GM12878 (cell line): ENCODE measurements at regions not wholly inside any gene's neighbourhood (a gene's known extent, or its start where the extent isn't known, plus 50 kb on each side); places are given as distances from the start of the nearest gene placed in this dataset.

Source experiments
- ATAC-seq: fragments of 200-7000 bp; cut with Tn5 transposase; 3 replicates; pipeline ENCODE4 v1.9.1; 2020; ENCODE audit warnings: mild to moderate bottlenecking, moderate library complexity
- BruUV-seq: library from RNA; stranded (reverse); fragments of 400-500 nt; replicated peaks from 2 replicates; lab custom pipeline; 2021; lab: Mats Ljungman, UMichigan
- CTCF ChIA-PET: fragments of 300-600 bp; sonication (Branson Sonifier 250); formaldehyde crosslinking; extraction: SDS; loops from one replicate; lab custom pipeline; 2021; ENCODE audit warnings: inconsistent platforms; lab: Yijun Ruan, JAX
- POLR2A ChIA-PET: fragments of 350-600 bp; formaldehyde crosslinking; extraction: SDS; loops from one replicate; lab custom pipeline; 2021; ENCODE audit warnings: inconsistent platforms; lab: Charles Lee
- RAD21 ChIA-PET: fragments of 300-600 bp; sonication (Branson Sonifier 250); formaldehyde crosslinking; loops from one replicate; lab custom pipeline; 2023; ENCODE audit warnings: antibody characterized with exemption; ENCODE audit not compliant: unreplicated experiment; lab: Charles Lee
- SMC1A ChIA-PET: fragments of 300-600 bp; sonication (Branson Sonifier 250); formaldehyde crosslinking; loops from one replicate; lab custom pipeline; 2023; ENCODE audit not compliant: unreplicated experiment, uncharacterized antibody; lab: Charles Lee
- DNase-seq: peaks from one replicate; pipeline ENCODE4 v3.0.0-alpha.2; 2011; ENCODE audit warnings: low read depth, low spot score
- FAIRE-seq: peaks from 3 replicates; lab custom pipeline; 2011; peaks lifted over from hg19 to GRCh38; lab: Jason Lieb, UNC
- H2AFZ ChIP-seq: 2 replicates; pipeline ENCODE4 v1.6.0; 2011; ENCODE audit warnings: low read depth, low read length, control low read depth; ENCODE audit not compliant: control insufficient read depth
- H3K27ac ChIP-seq: 2 replicates; pipeline ENCODE4 v1.5.1; 2011; ENCODE audit warnings: control low read depth; ENCODE audit not compliant: control insufficient read depth, insufficient read depth
- H3K27me3 ChIP-seq, 2 experiments: replicated peaks in 1 of 2; 2 replicates each; pipeline versions ENCODE4 v1.6.0 to v1.6.1; 2011; ENCODE audit warnings: low read length in 1 of 2; ENCODE audit not compliant: control insufficient read depth in 2 of 2, insufficient read depth in 2 of 2
- H3K36me3 ChIP-seq, 2 experiments: 2 replicates each; pipeline ENCODE4 v1.5.1; 2011; ENCODE audit warnings: low read length in 1 of 2; ENCODE audit not compliant: control insufficient read depth in 2 of 2, insufficient read depth in 2 of 2
- H3K4me1 ChIP-seq: 2 replicates; pipeline ENCODE4 v1.6.1; 2011; ENCODE audit warnings: mild to moderate bottlenecking, low read length, moderate library complexity, mixed read lengths; ENCODE audit not compliant: control insufficient read depth, insufficient read depth
- H3K4me2 ChIP-seq: 2 replicates; pipeline ENCODE4 v1.6.0; 2011; ENCODE audit warnings: control low read depth; ENCODE audit not compliant: control insufficient read depth, insufficient read depth
- H3K4me3 ChIP-seq: fragments of 200-600 bp; sonication (generic); 2 replicates; pipeline ENCODE4 v1.5.1; 2016
- H3K79me2 ChIP-seq: 2 replicates; pipeline ENCODE4 v1.6.0; 2011; ENCODE audit warnings: low read length; ENCODE audit not compliant: control insufficient read depth, insufficient read depth
- H3K9ac ChIP-seq: 2 replicates; pipeline ENCODE4 v1.8.0; 2011; ENCODE audit warnings: low read length, control low read depth, mixed read lengths; ENCODE audit not compliant: control insufficient read depth, insufficient read depth
- H3K9me3 ChIP-seq: replicated peaks from 3 replicates; pipeline ENCODE4 v1.5.1; 2011; ENCODE audit warnings: mild to moderate bottlenecking, low read length; ENCODE audit not compliant: control insufficient read depth, insufficient read depth
- H4K20me1 ChIP-seq: 2 replicates; pipeline ENCODE4 v1.6.0; 2011; ENCODE audit not compliant: control insufficient read depth, insufficient read depth
- BMI1 ChIP-seq: fragments of 450-650 bp; IDR thresholded peaks from 2 replicates; pipeline ENCODE4 v1.6.1; 2016; ENCODE audit warnings: mild to moderate bottlenecking, moderate library complexity, borderline replicate concordance
- BRCA1 ChIP-seq: IDR thresholded peaks from 2 replicates; pipeline ENCODE4 v1.6.1; 2011; ENCODE audit warnings: low read depth, low read length, improper control_type of control experiment
- CEBPB ChIP-seq, 2 experiments: fragments of 150-350 bp in 1 of 2; IDR thresholded peaks; 2 replicates each; pipeline ENCODE4 v1.6.1; 2012 to 2014; ENCODE audit warnings: low read depth in 2 of 2, low read length in 2 of 2, borderline replicate concordance in 1 of 2, inconsistent platforms in 1 of 2
- CREM ChIP-seq: IDR thresholded peaks from 2 replicates; pipeline ENCODE4 v1.6.1; 2014; ENCODE audit warnings: antibody characterized with exemption, low read depth
- IKZF1 ChIP-seq: fragments of 450-650 bp; conservative IDR thresholded peaks from 2 replicates; pipeline ENCODE4 v1.6.1; 2017; ENCODE audit warnings: antibody characterized with exemption, mild to moderate bottlenecking
- MTA2 ChIP-seq: fragments of 450-650 bp; IDR thresholded peaks from 2 replicates; pipeline ENCODE4 v1.6.1; 2016; ENCODE audit warnings: low read depth, mild to moderate bottlenecking, moderate library complexity
- MXI1 ChIP-seq: fragments of 150-350 bp; IDR thresholded peaks from 2 replicates; pipeline ENCODE4 v1.6.1; 2011; ENCODE audit warnings: low read depth, mild to moderate bottlenecking, inconsistent platforms, low read length, improper control_type of control experiment
- MYC ChIP-seq: IDR thresholded peaks from 2 replicates; pipeline ENCODE4 v1.6.1; 2011; ENCODE audit warnings: mild to moderate bottlenecking, low read length, moderate library complexity, inconsistent platforms; ENCODE audit not compliant: insufficient read depth, insufficient replicate concordance, insufficient read length, severe bottlenecking
- NFYA ChIP-seq: IDR thresholded peaks from 2 replicates; pipeline ENCODE4 v1.6.1; 2011; ENCODE audit warnings: low read depth, mild to moderate bottlenecking, low read length, improper control_type of control experiment, borderline replicate concordance
- NFYB ChIP-seq: IDR thresholded peaks from 2 replicates; pipeline ENCODE4 v1.6.1; 2011; ENCODE audit warnings: low read depth, mild to moderate bottlenecking, low read length, improper control_type of control experiment, moderate library complexity; ENCODE audit not compliant: insufficient read depth
- NR2C2 ChIP-seq: IDR thresholded peaks from 2 replicates; pipeline ENCODE4 v1.6.1; 2011; ENCODE audit warnings: borderline replicate concordance, low read depth; ENCODE audit not compliant: control insufficient read depth, insufficient read length
- PML ChIP-seq: IDR thresholded peaks from 2 replicates; pipeline ENCODE4 v1.6.1; 2012; ENCODE audit warnings: low read length, inconsistent platforms
- POLR2A ChIP-seq: IDR thresholded peaks from 2 replicates; pipeline ENCODE4 v1.6.1; 2011; ENCODE audit warnings: low read depth, mild to moderate bottlenecking, low read length
- POLR2AphosphoS2 ChIP-seq: IDR thresholded peaks from 2 replicates; pipeline ENCODE4 v1.6.1; 2011; ENCODE audit warnings: low read depth, mild to moderate bottlenecking, low read length, improper control_type of control experiment, moderate library complexity
- RAD51 ChIP-seq: fragments of 450-650 bp; IDR thresholded peaks from 2 replicates; pipeline ENCODE4 v1.6.1; 2016; ENCODE audit warnings: moderate library complexity, mild to moderate bottlenecking, inconsistent platforms
- SIX5 ChIP-seq: IDR thresholded peaks from 2 replicates; pipeline ENCODE4 v1.6.1; 2011; ENCODE audit warnings: mild to moderate bottlenecking, low read depth, low read length, moderate library complexity; ENCODE audit not compliant: severe bottlenecking
- SKIL ChIP-seq: fragments of 450-650 bp; IDR thresholded peaks from 2 replicates; pipeline ENCODE4 v1.6.1; 2017; ENCODE audit warnings: mild to moderate bottlenecking, low read depth, inconsistent platforms; ENCODE audit not compliant: poor library complexity, severe bottlenecking
- ZNF592 ChIP-seq: fragments of 450-650 bp; IDR thresholded peaks from 2 replicates; pipeline ENCODE4 v1.6.1; 2017; ENCODE audit warnings: mild to moderate bottlenecking, moderate library complexity
- WGBS: methylation state at CpG from one replicate; pipeline ENCODE4 v1.1.6; 2016; ENCODE audit warnings: low lambda C conversion rate; ENCODE audit not compliant: insufficient replicate concordance, insufficient coverage; ENCODE audit errors: missing lambda C conversion rate; 5-methylcytosine and 5-hydroxymethylcytosine counted together
- in situ Hi-C: fragments of 300-500 bp; cut with MboI; formaldehyde crosslinking; loops from 9 replicates; pipeline ENCODE4 v1.14.3; 2018; ENCODE audit warnings: mixed read lengths
- intact Hi-C: fragments of 100-400 bp; cut with micrococcal nuclease; formaldehyde crosslinking; loops from one replicate; pipeline ENCODE4 v1.14.2; 2022; ENCODE audit not compliant: unreplicated experiment
- TF ChIP-seq, protein P1 (sequence below): fragments of 450-650 bp; IDR thresholded peaks from 2 replicates; pipeline ENCODE4 v1.6.1; 2017; ENCODE audit warnings: low read depth, mild to moderate bottlenecking, moderate library complexity

- H3K36me3 ChIP-seq, result no peaks in the 10 kb centered on the region
- WGBS, result 94% methylated on average over 2 of the region's 2 CpGs
- ATAC-seq, result no peak
- no TSS peak for BruUV-seq
- in situ Hi-C loops, result no loop called here
- intact Hi-C loops, result no loop called here
- RAD21 ChIA-PET, result no interaction called here
- H3K4me1 ChIP-seq, result no peaks in the 10 kb centered on the region
- H3K9ac ChIP-seq, result no peak overlapping the region
- no peak for DNase-seq
- SMC1A ChIA-PET, result no interaction called here
- no peak overlapping the region for H3K4me3 ChIP-seq
- no peak overlapping the region for H2AFZ ChIP-seq
- H4K20me1 ChIP-seq, result no peaks in the 10 kb centered on the region
- H3K4me2 ChIP-seq, result no peak overlapping the region
- CTCF ChIA-PET, result no interaction called here
- H3K9me3 ChIP-seq, result no peaks in the 10 kb centered on the region
- H3K79me2 ChIP-seq, result no peaks in the 10 kb centered on the region
- no peak for FAIRE-seq
- no peaks in the 10 kb centered on the region for H3K27me3 ChIP-seq
- no peak overlapping the region for H3K27ac ChIP-seq
- TF ChIP-seq IKZF1, result no peak
- no peak for TF ChIP-seq NFYA
- no peak for TF ChIP-seq NFYB
- no peak for TF ChIP-seq MYC
- no peak for TF ChIP-seq PML
- no peak for TF ChIP-seq CEBPB (IDR thresholded peaks at IDR 0.05; ENCODE audit: borderline replicate concordance in 1 of 2, low read depth in 2 of 2, low read length in 2 of 2)
- TF ChIP-seq MTA2, result no peak
- TF ChIP-seq, protein P1, sequence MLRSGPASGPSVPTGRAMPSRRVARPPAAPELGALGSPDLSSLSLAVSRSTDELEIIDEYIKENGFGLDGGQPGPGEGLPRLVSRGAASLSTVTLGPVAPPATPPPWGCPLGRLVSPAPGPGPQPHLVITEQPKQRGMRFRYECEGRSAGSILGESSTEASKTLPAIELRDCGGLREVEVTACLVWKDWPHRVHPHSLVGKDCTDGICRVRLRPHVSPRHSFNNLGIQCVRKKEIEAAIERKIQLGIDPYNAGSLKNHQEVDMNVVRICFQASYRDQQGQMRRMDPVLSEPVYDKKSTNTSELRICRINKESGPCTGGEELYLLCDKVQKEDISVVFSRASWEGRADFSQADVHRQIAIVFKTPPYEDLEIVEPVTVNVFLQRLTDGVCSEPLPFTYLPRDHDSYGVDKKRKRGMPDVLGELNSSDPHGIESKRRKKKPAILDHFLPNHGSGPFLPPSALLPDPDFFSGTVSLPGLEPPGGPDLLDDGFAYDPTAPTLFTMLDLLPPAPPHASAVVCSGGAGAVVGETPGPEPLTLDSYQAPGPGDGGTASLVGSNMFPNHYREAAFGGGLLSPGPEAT, result no peak
- TF ChIP-seq ZNF592, result no peak
- TF ChIP-seq POLR2A, result no peak
- no peak for TF ChIP-seq BRCA1
- TF ChIP-seq SIX5, result no peak
- TF ChIP-seq CREM, result no peak
- TF ChIP-seq RAD51, result no peak
- TF ChIP-seq NR2C2, result no peak
- TF ChIP-seq BMI1, result no peak
- TF ChIP-seq MXI1, result no peak
- TF ChIP-seq POLR2AphosphoS2, result no peak
- TF ChIP-seq SKIL, result no peak
- POLR2A ChIA-PET, result no interaction called here
These were observed 52.8 kb downstream of the PPP1R2C start for GRCh38 chrX:42725196-42725595.
